GM12864 (cell line): ENCODE measurements at regions not wholly inside any gene's neighbourhood (a gene's known extent, or its start where the extent isn't known, plus 50 kb on each side); places are given as distances from the start of the nearest gene placed in this dataset.

Experiments
- DNase-seq: peaks from one replicate; pipeline ENCODE4 v3.0.0-alpha.2; 2011; ENCODE audit warnings: low read depth
- H3K4me3 ChIP-seq: 2 replicates; pipeline ENCODE4 v1.5.1; 2011; ENCODE audit warnings: mild to moderate bottlenecking, low read depth, low read length, control low read depth
- CTCF ChIP-seq: IDR thresholded peaks from 2 replicates; pipeline ENCODE4 v1.5.1; 2011; ENCODE audit warnings: low read depth, mild to moderate bottlenecking, moderate library complexity, low read length, control low read depth, inconsistent platforms; ENCODE audit errors: missing control alignments

DNA sequence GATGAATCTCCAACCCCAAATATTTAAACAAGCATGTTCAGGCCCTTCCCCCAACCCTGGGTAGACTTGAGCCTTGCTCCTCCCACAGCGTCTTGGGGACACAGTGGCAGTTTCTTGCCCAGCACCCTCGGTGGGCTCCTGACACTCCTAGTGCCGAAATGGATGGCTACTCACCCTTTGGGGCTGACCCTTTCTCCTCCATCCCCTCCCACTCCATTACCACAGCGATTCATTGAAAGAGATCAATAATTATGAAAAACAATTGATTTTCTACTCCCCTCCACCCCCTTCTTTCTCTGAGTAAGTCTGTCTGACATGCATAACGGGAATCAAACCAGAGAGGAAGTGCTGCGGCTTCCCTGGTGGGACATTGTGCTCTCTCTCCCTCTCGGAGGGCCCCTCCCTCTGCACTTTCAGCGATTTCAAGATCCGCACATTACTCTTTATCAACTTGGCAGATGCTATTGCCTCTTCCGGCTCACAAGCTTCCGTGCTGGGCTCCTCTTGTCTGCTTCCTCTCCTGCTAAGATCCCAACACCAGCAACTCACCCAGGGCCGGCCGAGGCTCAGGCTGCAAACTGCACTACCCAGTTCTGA, 79.0 kb upstream of the PLXNA4 start:
- no peak for DNase-seq
- no peak overlapping the region; the same call in 1 of the 2 replicates for H3K4me3 ChIP-seq
- TF ChIP-seq CTCF: no peak

DNA sequence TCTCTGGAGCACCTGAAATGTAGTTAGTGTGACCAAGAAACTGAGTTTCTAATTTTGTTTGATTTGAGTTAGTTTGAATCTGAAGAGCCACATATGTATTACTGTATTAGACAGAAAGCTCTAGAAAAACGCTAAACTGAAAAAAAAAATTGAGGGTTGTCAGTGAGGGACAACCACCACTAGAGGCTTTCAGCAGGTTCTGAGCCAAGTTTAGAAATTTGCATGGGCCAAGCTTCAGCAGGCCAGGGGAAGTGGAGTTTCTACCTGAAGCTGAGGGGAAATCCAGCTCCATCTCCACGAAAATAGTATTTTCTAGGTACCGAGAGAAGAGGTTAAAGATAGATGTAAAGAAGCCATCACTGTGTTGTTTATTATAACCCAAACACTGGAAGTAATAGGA, 77.9 kb upstream of the PLXNA4 start:
- H3K4me3 ChIP-seq: no peak overlapping the region
- peak; percentile 56 for DNase-seq
- peak; percentile 72 for TF ChIP-seq CTCF

DNA sequence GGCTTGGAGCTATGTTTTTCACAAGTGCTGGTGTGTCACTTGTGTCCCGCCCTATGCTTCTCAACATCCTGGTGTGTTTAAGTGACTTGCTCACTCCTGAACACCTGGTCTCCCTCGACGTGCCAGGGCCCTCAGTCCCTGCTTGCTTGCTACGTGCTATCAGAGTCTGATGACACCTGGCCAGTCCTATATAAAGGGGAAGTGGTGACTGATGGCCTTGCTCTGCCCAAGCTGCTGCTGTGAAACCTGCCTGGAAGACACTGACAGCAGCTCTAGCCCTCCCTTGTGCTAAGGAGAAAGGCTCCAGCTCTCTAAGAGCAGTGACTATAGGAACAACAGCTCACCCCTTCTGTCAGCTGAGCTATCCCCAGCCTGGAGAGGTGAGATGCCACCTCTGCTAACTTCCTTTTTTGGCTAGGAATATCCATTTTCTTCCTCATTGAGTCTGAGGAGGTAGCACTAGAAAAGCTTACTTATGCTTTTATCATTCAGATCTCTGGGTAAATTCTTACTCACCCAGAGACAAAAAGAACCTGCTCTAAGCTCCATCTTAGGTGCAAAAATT, 77.2 kb upstream of the PLXNA4 start:
- H3K4me3 ChIP-seq: no peak overlapping the region
- DNase-seq: no peak
- TF ChIP-seq CTCF: no peak

GRCh38 chr7:132652507-132652906, 76.2 kb upstream of the PLXNA4 start:
- H3K4me3 ChIP-seq: no peak overlapping the region
- TF ChIP-seq CTCF: no peak
- no peak for DNase-seq

GRCh38 chr7:132650498-132650897, 74.2 kb upstream of the PLXNA4 start:
- no peak for TF ChIP-seq CTCF
- no peak for DNase-seq
- no peak overlapping the region for H3K4me3 ChIP-seq

DNA sequence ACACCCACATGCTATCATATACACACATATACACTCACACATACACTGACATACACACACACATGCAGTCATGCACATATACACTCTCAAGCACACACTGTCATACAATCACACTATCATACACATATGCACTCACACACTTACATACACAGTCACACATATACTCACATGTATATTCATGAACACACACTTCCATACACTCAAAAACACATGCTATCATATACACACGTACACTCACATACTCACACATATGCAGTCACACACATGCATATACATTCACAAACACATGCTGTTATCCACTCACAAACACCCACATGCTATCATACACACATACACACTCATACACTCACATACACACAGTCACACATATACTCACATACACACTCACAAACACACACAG, 71.0 kb upstream of the PLXNA4 start:
- H3K4me3 ChIP-seq: no peak overlapping the region
- no peak for DNase-seq
- no peak for TF ChIP-seq CTCF

GRCh38 chr7:132646052-132646451, 69.8 kb upstream of the PLXNA4 start:
- H3K4me3 ChIP-seq: no peak overlapping the region
- DNase-seq: no peak
- no peak for TF ChIP-seq CTCF
